Fibroblast of skin of abdomen (primary cell): ENCODE measurements at regions not wholly inside any gene's neighbourhood (a gene's known extent, or its start where the extent isn't known, plus 50 kb on each side); places are given as distances from the start of the nearest gene placed in this dataset.
A peak's percentile ranks its signal among the peaks of the same experiment; 100 is the strongest.

ENCODE experiments used
- DNase-seq: peaks from one replicate; pipeline ENCODE4 v3.0.0-alpha.2; 2013

GRCh38 chr11:30811226-30811755 is 225.1 kb upstream of the MPPED2 start:
- no peak for DNase-seq

GRCh38 chr11:30810116-30810515 is 224.0 kb upstream of the MPPED2 start:
- DNase-seq, result no peak

GRCh38 chr11:30801357-30801756 is 215.2 kb upstream of the MPPED2 start:
- no peak for DNase-seq

DNA sequence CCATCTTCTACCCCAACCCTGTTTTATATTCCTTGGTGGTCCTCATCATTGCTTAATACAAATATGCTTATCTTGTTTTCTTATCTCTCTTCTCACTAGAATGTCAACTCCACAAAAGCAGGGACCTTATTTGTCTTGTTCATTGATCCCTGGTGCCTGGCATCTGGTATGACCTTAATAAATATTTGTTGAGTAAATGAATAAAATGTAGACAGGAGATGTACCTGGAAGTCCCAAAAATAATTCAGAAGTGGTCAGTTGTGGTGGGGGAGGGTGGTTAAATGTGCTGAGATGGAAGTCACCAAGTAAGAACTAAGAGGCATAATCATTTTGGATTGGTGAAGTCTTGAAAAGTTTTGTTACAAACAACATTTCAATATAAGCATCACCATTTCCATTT is 214.8 kb upstream of the MPPED2 start:
- no peak for DNase-seq

DNA sequence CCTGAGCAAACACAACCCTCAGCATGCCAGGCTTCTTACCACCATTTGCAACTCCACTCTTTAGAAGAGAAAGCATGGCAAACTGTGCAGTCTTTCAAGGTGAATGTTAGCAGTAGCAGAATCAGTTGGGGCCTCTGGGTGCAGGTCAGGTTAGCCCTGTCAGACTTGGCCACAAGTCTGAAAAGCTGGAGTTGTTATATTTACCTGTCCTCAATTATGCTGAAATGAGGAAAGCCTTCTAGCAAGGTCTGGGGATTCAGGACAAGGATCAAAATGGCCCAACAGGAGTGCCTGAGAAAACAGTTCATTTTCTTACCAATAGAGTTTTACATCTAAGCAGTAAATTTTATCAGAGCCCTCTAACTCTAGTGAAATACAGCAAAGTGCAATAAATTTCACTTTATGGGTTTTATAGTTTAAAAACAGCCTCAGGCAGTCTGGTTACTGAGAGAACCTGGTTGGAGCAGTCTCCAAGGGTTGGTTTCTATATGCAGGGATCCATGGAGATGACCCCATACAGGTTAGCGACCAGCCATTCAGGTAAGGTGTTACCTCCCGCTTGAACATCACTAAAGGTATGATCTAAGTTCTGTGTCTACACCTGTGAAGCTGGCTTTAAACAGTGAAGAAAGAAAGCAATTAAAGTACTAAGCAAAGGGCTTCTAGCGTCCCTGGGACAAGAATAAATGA is 212.5 kb upstream of the MPPED2 start:
- no peak for DNase-seq

DNA sequence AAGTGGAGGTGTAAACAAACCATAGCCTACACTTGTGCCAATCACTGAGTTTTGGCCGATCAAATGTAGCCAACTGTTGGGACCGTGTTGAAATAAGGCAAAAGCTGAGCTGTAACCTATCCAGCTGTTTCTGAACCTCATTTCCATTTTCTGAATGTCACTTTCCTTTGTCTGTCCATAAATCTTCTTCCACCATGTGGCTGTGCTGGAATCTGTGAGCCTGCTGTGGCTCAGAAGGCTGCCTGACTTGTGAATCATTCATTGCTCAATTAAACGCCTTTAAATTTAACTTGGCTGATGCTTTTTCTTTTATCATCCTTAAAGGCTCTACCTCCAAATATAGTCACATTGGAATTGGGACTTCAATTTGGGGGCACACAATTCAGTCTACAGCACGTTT is 203.1 kb upstream of the MPPED2 start:
- peak; percentile 95 for DNase-seq

DNA sequence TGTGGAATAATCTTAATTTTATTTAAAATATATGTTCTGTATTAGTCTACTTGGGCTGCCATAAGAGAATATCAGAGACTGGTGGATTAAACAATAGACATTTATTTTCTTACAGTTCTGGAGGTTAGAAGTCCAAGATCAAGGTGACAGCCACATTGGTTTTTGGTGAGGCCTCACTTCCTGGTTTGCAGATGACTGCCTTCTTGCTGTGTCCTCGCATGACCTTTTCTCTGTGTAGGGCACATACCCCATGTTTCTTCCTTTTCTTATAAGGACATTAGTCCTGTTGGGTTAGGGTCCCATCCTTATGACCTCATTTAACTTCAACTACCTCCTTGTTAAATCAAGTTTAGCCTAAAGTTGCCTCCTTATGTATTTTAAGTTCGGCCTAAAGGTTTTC is 202.7 kb upstream of the MPPED2 start:
- DNase-seq, result peak; percentile 25

- peak; percentile 70 for DNase-seq
Measured at GRCh38 chr11:30786256-30787110, 200.3 kb upstream of the MPPED2 start.

GRCh38 chr11:30778596-30778995 is 192.4 kb upstream of the MPPED2 start:
- peak; percentile 73 for DNase-seq

- no peak for DNase-seq
Measured at GRCh38 chr11:30775233-30775522, 189.0 kb upstream of the MPPED2 start.

- no peak for DNase-seq
Measured at GRCh38 chr11:30774496-30775232, 188.5 kb upstream of the MPPED2 start.

- DNase-seq, result no peak
Measured at GRCh38 chr11:30772908-30773307, 186.8 kb upstream of the MPPED2 start.

DNA sequence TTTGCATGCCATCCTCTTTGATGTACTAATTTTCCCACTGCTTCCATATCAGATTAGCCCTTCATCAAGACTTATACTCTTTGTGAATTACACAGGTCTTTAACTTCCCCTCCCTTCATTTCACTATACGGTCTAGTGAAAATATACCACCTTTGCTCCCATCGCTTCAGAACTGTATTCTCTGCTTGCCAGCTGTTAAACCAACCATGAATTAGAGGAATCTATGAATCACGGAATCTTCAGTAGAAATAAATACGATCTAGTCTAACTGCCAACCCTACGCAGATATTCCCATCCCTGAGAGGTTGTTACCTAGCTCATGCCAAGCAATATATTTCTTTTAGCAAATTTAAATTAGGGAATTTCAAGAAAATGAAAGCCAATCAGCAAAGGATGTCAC is 177.8 kb upstream of the MPPED2 start:
- DNase-seq, result no peak

DNA sequence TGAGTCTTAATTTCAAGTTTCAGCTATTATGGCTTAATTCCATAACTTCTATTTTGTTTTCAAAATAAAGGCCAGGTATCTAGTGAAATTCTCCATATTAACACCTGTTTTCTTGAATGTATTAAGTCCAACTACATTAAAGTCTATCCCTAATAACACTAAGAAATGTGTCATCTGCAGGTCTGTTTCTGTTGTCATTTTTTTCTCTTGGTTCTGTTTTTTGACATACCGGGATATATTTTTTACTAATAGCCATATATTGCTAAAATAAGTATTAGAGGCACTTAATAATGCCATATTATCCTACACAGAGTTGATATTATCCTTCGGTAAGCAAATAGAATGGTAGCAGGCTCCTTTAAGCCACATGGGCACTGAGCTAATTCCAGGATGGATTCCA is 176.0 kb upstream of the MPPED2 start:
- no peak for DNase-seq

GRCh38 chr11:30760345-30760744 is 174.2 kb upstream of the MPPED2 start:
- peak; percentile 72 for DNase-seq

- DNase-seq, result no peak
Measured at GRCh38 chr11:30758946-30759504, 172.9 kb upstream of the MPPED2 start.

- no peak for DNase-seq
Measured at GRCh38 chr11:30758518-30758917, 172.4 kb upstream of the MPPED2 start.

GRCh38 chr11:30758012-30758411 is 171.9 kb upstream of the MPPED2 start:
- DNase-seq, result peak; percentile 34

DNA sequence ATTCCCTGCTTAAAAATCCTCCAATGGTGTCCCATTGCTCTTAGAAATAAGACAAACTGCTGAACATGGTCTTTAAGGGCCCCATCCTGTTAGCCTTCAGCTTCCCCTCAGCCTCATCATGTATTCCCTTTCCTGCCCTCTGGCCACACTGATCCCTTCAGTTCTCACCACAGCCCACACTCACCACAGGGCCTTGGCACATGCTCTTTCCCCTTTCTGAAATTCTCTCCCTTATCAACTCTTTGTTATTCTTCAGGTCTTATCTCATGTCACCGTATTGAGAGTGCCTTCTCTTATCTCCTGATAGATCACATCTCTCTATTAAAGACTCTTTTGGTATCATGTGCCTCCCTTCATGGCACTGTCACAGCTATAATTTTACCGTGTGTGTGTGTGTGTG is 167.8 kb upstream of the MPPED2 start:
- no peak for DNase-seq

DNA sequence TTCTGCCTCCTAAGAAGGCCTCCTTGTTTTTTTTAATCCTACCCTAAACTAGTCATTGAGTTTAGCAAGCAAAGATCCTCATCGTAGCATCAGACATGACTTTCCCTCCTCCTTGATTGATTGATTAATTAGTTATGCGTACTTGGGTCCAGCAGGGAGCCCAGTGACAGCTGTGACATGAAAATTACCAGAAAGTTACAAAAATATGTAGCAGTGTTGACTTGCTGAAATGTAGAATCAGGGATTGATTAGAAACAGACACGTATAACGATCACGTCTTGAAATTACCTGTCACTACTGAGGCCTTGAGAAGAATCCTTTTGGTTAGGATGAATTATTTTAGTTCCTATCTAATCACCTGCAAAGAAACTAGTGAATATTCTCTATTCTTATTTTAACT is 167.4 kb upstream of the MPPED2 start:
- DNase-seq, result no peak

DNA sequence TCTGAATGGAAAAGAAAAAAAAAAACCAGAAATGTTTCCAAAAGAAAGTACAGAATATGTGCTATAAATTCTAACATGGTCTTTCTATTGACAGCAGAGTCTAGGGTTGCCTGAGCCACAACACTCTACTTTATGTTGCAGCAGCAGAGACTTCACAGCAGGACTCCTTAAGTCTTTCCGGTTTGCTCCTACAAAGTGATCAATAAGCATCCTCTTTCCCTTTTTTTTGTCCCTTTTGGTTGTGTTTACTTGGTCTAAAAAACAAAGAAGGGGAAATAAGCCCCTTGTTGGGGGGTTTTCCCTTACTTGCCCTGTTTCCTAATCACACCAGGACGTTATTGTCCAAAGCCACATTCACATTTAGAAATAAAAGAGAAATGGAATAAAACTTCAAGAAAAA is 163.1 kb upstream of the MPPED2 start:
- no peak for DNase-seq

- peak; percentile 96 for DNase-seq
Measured at GRCh38 chr11:30741039-30741550, 154.9 kb upstream of the MPPED2 start.

DNA sequence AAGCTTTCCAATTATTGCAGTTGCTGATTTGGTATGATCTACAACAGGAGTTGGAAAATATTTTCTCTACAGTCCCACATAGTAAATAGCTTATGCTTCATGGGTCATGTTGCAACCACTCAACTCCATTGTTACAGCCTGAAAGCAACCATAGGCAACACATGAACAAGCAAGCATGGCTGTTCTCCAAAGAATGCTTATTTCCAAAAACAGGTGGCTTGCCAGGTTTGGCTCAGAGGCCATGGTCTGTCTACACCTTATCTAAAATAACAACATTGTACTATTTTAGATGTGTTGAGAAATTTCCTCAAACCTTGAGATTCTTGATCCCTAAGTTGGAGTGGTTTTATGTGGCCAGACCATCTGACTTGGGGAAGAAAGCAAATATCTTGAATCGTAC is 153.9 kb upstream of the MPPED2 start:
- peak; percentile 68 for DNase-seq
